Uterus (tissue), 3 donors: ENCODE measurements at regions not wholly inside any gene's neighbourhood (a gene's known extent, or its start where the extent isn't known, plus 50 kb on each side); places are given as distances from the start of the nearest gene placed in this dataset.

Source experiments
- DNase-seq, 2 donors: peaks; one replicate each; pipeline ENCODE4 v3.0.0-alpha.2; 2019 to 2020
- H3K27ac ChIP-seq, 2 donors: fragments of 200-600 bp; sonication (generic); 1 replicate in 1 of 2; 2 replicates in 1 of 2; pipeline ENCODE4 v1.5.1; 2016 to 2018
- H3K27me3 ChIP-seq, 2 donors: fragments of 200-600 bp; sonication (generic); one replicate each; pipeline ENCODE4 v1.5.1; 2018 to 2019; ENCODE audit warnings: control low read depth in 1 of 2
- H3K36me3 ChIP-seq, 2 donors: fragments of 200-600 bp; sonication (generic); one replicate each; pipeline ENCODE4 v1.5.1; 2019; ENCODE audit warnings: control low read depth in 1 of 2
- H3K4me1 ChIP-seq, 2 donors: fragments of 200-600 bp; sonication (generic); one replicate each; pipeline ENCODE4 v1.5.1; 2018 to 2019; ENCODE audit warnings: control low read depth in 1 of 2
- H3K4me3 ChIP-seq, 2 donors: fragments of 200-600 bp; sonication (generic); 1 replicate in 1 of 2; 2 replicates in 1 of 2; pipeline ENCODE4 v1.5.1; 2018 to 2019; ENCODE audit warnings: mild to moderate bottlenecking in 1 of 2
- H3K9me3 ChIP-seq, 2 donors: fragments of 200-600 bp; sonication (generic); one replicate each; pipeline ENCODE4 v1.5.1; 2019; ENCODE audit warnings: control low read depth in 1 of 2
- CTCF ChIP-seq, 4 experiments: fragments of 200-600 bp in 2 of 4; fragments of 450-650 bp in 2 of 4; sonication (generic) in 2 of 4; IDR thresholded peaks; one replicate each; pipeline ENCODE4 v1.5.1; 2016 to 2019; ENCODE audit warnings: antibody characterized with exemption in 4 of 4, mild to moderate bottlenecking in 2 of 4, moderate library complexity in 1 of 4
- POLR2A ChIP-seq, 2 donors: fragments of 450-650 bp; IDR thresholded peaks; one replicate each; pipeline ENCODE4 v1.6.1; 2016; ENCODE audit warnings: antibody characterized with exemption in 2 of 2, mild to moderate bottlenecking in 1 of 2, moderate library complexity in 1 of 2
- intact Hi-C: fragments of 100-400 bp; cut with DNase I; formaldehyde crosslinking; loops from one replicate; pipeline ENCODE4 v1.15.1; 2023; ENCODE audit warnings: low total_unique reads
- donor health status: DM: yes; HTN: yes; CAD: no.

GRCh38 chr10:75326306-75326705, 75.3 kb downstream of the ZNF503 start:
- H3K4me1 ChIP-seq, result no peaks in the 10 kb centered on the region
- H3K36me3 ChIP-seq, result no peaks in the 10 kb centered on the region
- no peak for TF ChIP-seq CTCF (IDR thresholded peaks at IDR 0.05)
- no peak for TF ChIP-seq POLR2A (IDR thresholded peaks at IDR 0.05)
- H3K4me3 ChIP-seq, result no peak overlapping the region
- intact Hi-C loops, result no loop called here
- H3K27me3 ChIP-seq, result no peaks in the 10 kb centered on the region
- DNase-seq, result no peak
- no peaks in the 10 kb centered on the region for H3K9me3 ChIP-seq
- no peak overlapping the region for H3K27ac ChIP-seq

GRCh38 chr10:75319274-75319673, 82.3 kb downstream of the ZNF503 start:
- H3K27me3 ChIP-seq, result no peaks in the 10 kb centered on the region
- peaks cover 0 to 5% of the 10 kb centered on the region in 2 donors for H3K9me3 ChIP-seq
- H3K4me3 ChIP-seq, result no peak overlapping the region
- TF ChIP-seq CTCF (IDR thresholded peaks at IDR 0.05) (no peak), POLR2A (IDR thresholded peaks at IDR 0.05) (no peak)
- no peak overlapping the region for H3K27ac ChIP-seq
- intact Hi-C loops, result no loop called here
- H3K36me3 ChIP-seq, result no peaks in the 10 kb centered on the region
- DNase-seq, result no peak
- H3K4me1 ChIP-seq, result no peaks in the 10 kb centered on the region

GRCh38 chr10:75314570-75314969, 78.8 kb upstream of the COMTD1 start:
- DNase-seq, result no peak
- Histone ChIP-seq H3K4me1 (no peaks in the 10 kb centered on the region), H3K36me3 (no peaks in the 10 kb centered on the region), H3K27me3 (no peaks in the 10 kb centered on the region), H3K4me3 (no peak overlapping the region), H3K27ac (no peak overlapping the region), H3K9me3 (peaks cover 0 to 11% of the 10 kb centered on the region in 2 donors)
- TF ChIP-seq POLR2A (IDR thresholded peaks at IDR 0.05), result no peak
- TF ChIP-seq CTCF (IDR thresholded peaks at IDR 0.05), result no peak
- intact Hi-C loops, result no loop called here

- peaks cover 0 to 11% of the 10 kb centered on the region in 2 donors for H3K9me3 ChIP-seq
- no peaks in the 10 kb centered on the region for H3K4me1 ChIP-seq
- H3K27me3 ChIP-seq, result no peaks in the 10 kb centered on the region
- H3K27ac ChIP-seq, result no peak overlapping the region
- TF ChIP-seq CTCF (IDR thresholded peaks at IDR 0.05), result no peak
- TF ChIP-seq POLR2A (IDR thresholded peaks at IDR 0.05), result no peak
- H3K4me3 ChIP-seq, result no peak overlapping the region
- intact Hi-C loops, result no loop called here
- H3K36me3 ChIP-seq, result no peaks in the 10 kb centered on the region
- no peak for DNase-seq
Observed at GRCh38 chr10:75312440-75312839, 76.7 kb upstream of the COMTD1 start.

GRCh38 chr10:75305675-75306074, 69.9 kb upstream of the COMTD1 start:
- H3K27me3 ChIP-seq, result no peaks in the 10 kb centered on the region
- H3K27ac ChIP-seq, result no peak overlapping the region
- DNase-seq, result no peak
- TF ChIP-seq POLR2A (IDR thresholded peaks at IDR 0.05), result no peak
- TF ChIP-seq CTCF (IDR thresholded peaks at IDR 0.05), result no peak
- intact Hi-C loops, result no loop called here
- no peaks in the 10 kb centered on the region for H3K36me3 ChIP-seq
- no peaks in the 10 kb centered on the region for H3K9me3 ChIP-seq
- H3K4me3 ChIP-seq, result no peak overlapping the region
- H3K4me1 ChIP-seq, result no peaks in the 10 kb centered on the region
